Neural cell (in vitro differentiated cells): ENCODE measurements at regions not wholly inside any gene's neighbourhood (a gene's known extent, or its start where the extent isn't known, plus 50 kb on each side); places are given as distances from the start of the nearest gene placed in this dataset.

Experiments
- H2AFZ ChIP-seq: fragments of 200-600, 300-800 bp; sonication (generic), shearing (Covaris generic); 2 replicates; pipeline ENCODE4 v1.6.0; 2014; ENCODE audit warnings: low read depth, mild to moderate bottlenecking, antibody characterized with exemption, low read length, moderate library complexity
- H3F3A ChIP-seq: fragments of 200-600 bp; shearing (Covaris generic); 2 replicates; pipeline ENCODE4 v1.6.1; 2016; ENCODE audit warnings: mild to moderate bottlenecking, moderate library complexity, mixed read lengths, antibody characterized with exemption, low read length; ENCODE audit not compliant: insufficient read depth, poor library complexity, severe bottlenecking
- H3K27ac ChIP-seq: fragments of 200-600, 300-800 bp; sonication (generic), shearing (Covaris generic); 2 replicates; pipeline ENCODE4 v1.5.1; 2014; ENCODE audit warnings: mild to moderate bottlenecking, low read length, moderate library complexity
- H3K27me3 ChIP-seq: fragments of 300-800, 200-600 bp; sonication (generic), shearing (Covaris generic); 2 replicates; pipeline ENCODE4 v1.6.0; 2014; ENCODE audit warnings: mild to moderate bottlenecking, low read depth, low read length, moderate library complexity; ENCODE audit not compliant: insufficient read depth
- H3K36me3 ChIP-seq: fragments of 300-800, 200-600 bp; sonication (generic), shearing (Covaris generic); 2 replicates; pipeline ENCODE4 v1.5.1; 2014; ENCODE audit warnings: mild to moderate bottlenecking, antibody characterized with exemption, low read length, moderate library complexity; ENCODE audit not compliant: insufficient read depth
- H3K4me2 ChIP-seq: fragments of 300-800, 200-600 bp; sonication (generic), shearing (Covaris generic); 2 replicates; pipeline ENCODE4 v1.6.0; 2014; ENCODE audit warnings: mild to moderate bottlenecking, low read length
- H3K4me3 ChIP-seq: fragments of 300-800, 200-600 bp; sonication (generic), shearing (Covaris generic); 2 replicates; pipeline ENCODE4 v1.5.1; 2014; ENCODE audit warnings: mild to moderate bottlenecking, low read length, moderate library complexity
- H3K79me2 ChIP-seq: fragments of 200-600 bp; shearing (Covaris generic); replicated peaks from 2 replicates; pipeline ENCODE4 v1.6.0; 2014; ENCODE audit warnings: mild to moderate bottlenecking, low read length, moderate library complexity; ENCODE audit not compliant: insufficient read depth
- H3K9ac ChIP-seq: fragments of 300-800, 200-600 bp; sonication (generic), shearing (Covaris generic); 2 replicates; pipeline ENCODE4 v1.6.1; 2016; ENCODE audit warnings: mild to moderate bottlenecking, low read length, mixed read lengths
- H3K9me2 ChIP-seq: fragments of 200-600 bp; shearing (Covaris generic); 2 replicates; pipeline ENCODE4 v1.6.1; 2016; ENCODE audit warnings: mild to moderate bottlenecking, low read length, mixed read lengths; ENCODE audit not compliant: insufficient read depth
- H3K9me3 ChIP-seq: fragments of 200-600, 300-800 bp; sonication (generic), shearing (Covaris generic); 2 replicates; pipeline ENCODE4 v1.6.1; 2016; ENCODE audit warnings: mild to moderate bottlenecking, mixed run types, low read length, moderate library complexity, mixed read lengths
- H4K20me1 ChIP-seq: fragments of 200-600 bp; shearing (Covaris generic); 2 replicates; pipeline ENCODE4 v1.6.1; 2016; ENCODE audit warnings: mild to moderate bottlenecking, mixed run types; ENCODE audit not compliant: insufficient read depth
- CTCF ChIP-seq: fragments of 450-650 bp; IDR thresholded peaks from 2 replicates; pipeline ENCODE4 v1.5.1; 2014; ENCODE audit warnings: antibody characterized with exemption, mild to moderate bottlenecking, moderate library complexity; ENCODE audit not compliant: poor library complexity, severe bottlenecking
- EP300 ChIP-seq: fragments of 450-650 bp; conservative IDR thresholded peaks from 2 replicates; pipeline ENCODE4 v1.6.1; 2014; ENCODE audit warnings: antibody characterized with exemption, mild to moderate bottlenecking, moderate library complexity; ENCODE audit not compliant: poor library complexity, severe bottlenecking
- EZH2 ChIP-seq: fragments of 200-600, 300-800 bp; shearing (Covaris generic), sonication (generic); IDR thresholded peaks from 2 replicates; pipeline ENCODE4 v1.6.1; 2014; ENCODE audit warnings: antibody characterized with exemption, low read length, borderline replicate concordance, mild to moderate bottlenecking; ENCODE audit not compliant: insufficient read depth, poor library complexity, severe bottlenecking
- MXI1 ChIP-seq: fragments of 450-650 bp; conservative IDR thresholded peaks from 2 replicates; pipeline ENCODE4 v1.6.1; 2014; ENCODE audit warnings: antibody characterized with exemption, mild to moderate bottlenecking; ENCODE audit not compliant: poor library complexity, severe bottlenecking
- POLR2AphosphoS5 ChIP-seq: IDR thresholded peaks from 2 replicates; pipeline ENCODE4 v1.6.1; 2012
- RAD21 ChIP-seq: fragments of 450-650 bp; conservative IDR thresholded peaks from 2 replicates; pipeline ENCODE4 v1.6.1; 2014; ENCODE audit warnings: antibody characterized with exemption, mild to moderate bottlenecking, moderate library complexity
- SMC3 ChIP-seq: fragments of 450-650 bp; conservative IDR thresholded peaks from 2 replicates; pipeline ENCODE4 v1.6.1; 2014; ENCODE audit warnings: antibody characterized with exemption, mild to moderate bottlenecking, moderate library complexity; ENCODE audit not compliant: poor library complexity
- TAF1 ChIP-seq: IDR thresholded peaks from 2 replicates; pipeline ENCODE4 v1.6.1; 2012; ENCODE audit warnings: low read depth
- TF ChIP-seq, protein P1 (sequence below): IDR thresholded peaks from 2 replicates; pipeline ENCODE4 v1.6.1; 2012; ENCODE audit warnings: borderline replicate concordance

DNA sequence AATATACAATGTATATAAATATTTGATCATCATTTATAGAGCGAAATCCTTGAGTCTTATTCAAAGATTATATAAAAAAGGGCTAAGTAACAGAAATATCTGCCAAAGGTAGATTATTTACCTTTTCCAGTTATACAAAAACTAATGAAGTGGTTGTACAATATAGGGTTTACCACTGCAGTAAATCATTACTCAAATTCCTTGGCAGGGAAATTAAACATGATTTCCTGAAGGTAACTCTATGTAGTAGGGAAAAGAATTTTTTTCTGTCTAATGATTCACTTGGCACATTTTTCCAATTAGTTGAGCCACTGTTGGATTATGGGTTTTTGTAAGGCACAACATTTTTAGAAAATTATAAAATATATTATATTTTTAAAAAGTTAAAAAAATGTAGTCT, 129.6 kb downstream of the NR2F2 start:
- Histone ChIP-seq H3K27me3 (no peaks in the 10 kb centered on the region), H4K20me1 (no peaks in the 10 kb centered on the region), H3K4me3 (no peak overlapping the region), H3K9me3 (no peaks in the 10 kb centered on the region), H2AFZ (no peak overlapping the region), H3K79me2 (no peaks in the 10 kb centered on the region), H3K36me3 (no peaks in the 10 kb centered on the region), H3K9me2 (no peaks in the 10 kb centered on the region), H3F3A (no peaks in the 10 kb centered on the region), H3K27ac (no peak overlapping the region), H3K4me2 (no peak overlapping the region), H3K9ac (no peak overlapping the region)
- TF ChIP-seq TAF1 (no peak), EZH2 (no peak), POLR2AphosphoS5 (no peak), MXI1 (no peak), CTCF (no peak), SMC3 (no peak), EP300 (no peak), RAD21 (no peak)
- TF ChIP-seq, protein P1, sequence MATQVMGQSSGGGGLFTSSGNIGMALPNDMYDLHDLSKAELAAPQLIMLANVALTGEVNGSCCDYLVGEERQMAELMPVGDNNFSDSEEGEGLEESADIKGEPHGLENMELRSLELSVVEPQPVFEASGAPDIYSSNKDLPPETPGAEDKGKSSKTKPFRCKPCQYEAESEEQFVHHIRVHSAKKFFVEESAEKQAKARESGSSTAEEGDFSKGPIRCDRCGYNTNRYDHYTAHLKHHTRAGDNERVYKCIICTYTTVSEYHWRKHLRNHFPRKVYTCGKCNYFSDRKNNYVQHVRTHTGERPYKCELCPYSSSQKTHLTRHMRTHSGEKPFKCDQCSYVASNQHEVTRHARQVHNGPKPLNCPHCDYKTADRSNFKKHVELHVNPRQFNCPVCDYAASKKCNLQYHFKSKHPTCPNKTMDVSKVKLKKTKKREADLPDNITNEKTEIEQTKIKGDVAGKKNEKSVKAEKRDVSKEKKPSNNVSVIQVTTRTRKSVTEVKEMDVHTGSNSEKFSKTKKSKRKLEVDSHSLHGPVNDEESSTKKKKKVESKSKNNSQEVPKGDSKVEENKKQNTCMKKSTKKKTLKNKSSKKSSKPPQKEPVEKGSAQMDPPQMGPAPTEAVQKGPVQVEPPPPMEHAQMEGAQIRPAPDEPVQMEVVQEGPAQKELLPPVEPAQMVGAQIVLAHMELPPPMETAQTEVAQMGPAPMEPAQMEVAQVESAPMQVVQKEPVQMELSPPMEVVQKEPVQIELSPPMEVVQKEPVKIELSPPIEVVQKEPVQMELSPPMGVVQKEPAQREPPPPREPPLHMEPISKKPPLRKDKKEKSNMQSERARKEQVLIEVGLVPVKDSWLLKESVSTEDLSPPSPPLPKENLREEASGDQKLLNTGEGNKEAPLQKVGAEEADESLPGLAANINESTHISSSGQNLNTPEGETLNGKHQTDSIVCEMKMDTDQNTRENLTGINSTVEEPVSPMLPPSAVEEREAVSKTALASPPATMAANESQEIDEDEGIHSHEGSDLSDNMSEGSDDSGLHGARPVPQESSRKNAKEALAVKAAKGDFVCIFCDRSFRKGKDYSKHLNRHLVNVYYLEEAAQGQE: no peak

DNA sequence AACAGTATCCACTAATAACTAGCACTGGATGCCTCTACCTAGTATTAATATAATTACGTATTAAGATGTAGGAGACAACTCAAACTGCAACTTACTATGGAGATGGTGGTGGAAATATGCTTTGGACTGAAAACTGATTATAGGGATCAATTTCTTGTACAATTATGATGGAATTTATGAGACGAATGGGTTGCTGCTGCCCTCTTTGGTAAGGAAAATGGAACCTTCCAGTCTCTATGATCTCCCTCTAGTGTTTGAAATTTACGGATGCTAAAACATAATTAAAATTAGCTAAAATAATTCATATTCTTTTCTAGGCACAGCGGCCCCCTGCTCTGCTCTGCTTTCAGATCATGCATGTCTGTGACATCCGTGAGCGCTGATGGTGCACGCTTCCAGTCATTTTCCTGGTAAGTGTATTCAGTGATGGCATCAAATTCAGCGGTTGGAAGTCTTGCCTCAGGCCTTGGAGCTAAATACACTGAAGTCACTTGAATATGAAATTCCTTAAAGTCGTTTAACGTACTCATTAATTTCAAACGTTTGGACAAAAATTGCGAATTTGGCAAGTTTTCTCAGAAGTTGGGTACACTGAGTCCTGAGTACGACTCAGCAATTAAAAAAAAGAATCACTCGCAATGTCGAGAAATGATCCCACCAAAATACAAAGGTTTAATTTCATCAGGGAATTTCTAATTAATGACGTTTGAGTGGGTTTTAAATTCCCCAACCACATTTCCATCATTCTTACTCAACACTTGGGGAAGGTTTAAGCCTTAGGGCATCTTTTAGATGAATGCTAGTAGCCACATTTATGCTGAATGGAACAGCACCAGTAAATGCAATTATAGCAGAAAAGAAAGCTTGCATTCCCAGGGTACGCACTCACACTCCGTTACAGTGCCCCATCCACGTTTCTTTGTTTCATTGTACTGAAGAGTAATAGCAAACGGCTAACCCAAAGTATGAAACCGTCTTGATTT, 132.6 kb downstream of the NR2F2 start:
- Histone ChIP-seq H3K9me3 (no peaks in the 10 kb centered on the region), H3K27ac (no peak overlapping the region), H4K20me1 (no peaks in the 10 kb centered on the region), H3K79me2 (no peaks in the 10 kb centered on the region), H3F3A (no peaks in the 10 kb centered on the region), H3K9me2 (no peaks in the 10 kb centered on the region), H2AFZ (no peak overlapping the region), H3K27me3 (no peaks in the 10 kb centered on the region), H3K9ac (no peak overlapping the region), H3K4me2 (no peak overlapping the region), H3K4me3 (no peak overlapping the region), H3K36me3 (no peaks in the 10 kb centered on the region)
- TF ChIP-seq MXI1 (no peak), EP300 (no peak), EZH2 (no peak), RAD21 (no peak), SMC3 (no peak), POLR2AphosphoS5 (no peak), CTCF (no peak), TAF1 (no peak)
- TF ChIP-seq, protein P1: no peak
